ENCODE measurements at regions not wholly inside any gene's neighbourhood (a gene's known extent, or its start where the extent isn't known, plus 50 kb on each side); places are given as distances from the start of the nearest gene placed in this dataset.

GRCh38 chr1:238592621-238593020, 701.9 kb upstream of the ZP4 start:
- no peak for DNase-seq (ENCODE audit: low read depth)
- Histone ChIP-seq H3K4me3 (ENCODE audit: low read depth, low read length) (no peak overlapping the region), H3K36me3 (ENCODE audit: control insufficient read depth, insufficient read depth, low read length) (no peaks in the 10 kb centered on the region), H3K27me3 (ENCODE audit: control insufficient read depth, insufficient read depth, low read length) (no peaks in the 10 kb centered on the region)
- FAIRE-seq, result no peak
- TF ChIP-seq CTCF (IDR thresholded peaks at IDR 0.05; ENCODE audit: insufficient read depth, low read length, severe bottlenecking), result no peak

- no peaks in the 10 kb centered on the region for H3K27me3 ChIP-seq (ENCODE audit: control insufficient read depth, insufficient read depth, low read length)
- FAIRE-seq, result no peak
- no peaks in the 10 kb centered on the region for H3K36me3 ChIP-seq (ENCODE audit: control insufficient read depth, insufficient read depth, low read length)
- no peak for TF ChIP-seq CTCF (IDR thresholded peaks at IDR 0.05; ENCODE audit: insufficient read depth, low read length, severe bottlenecking)
- DNase-seq (ENCODE audit: low read depth), result no peak
- H3K4me3 ChIP-seq (ENCODE audit: low read depth, low read length), result no peak overlapping the region
Measured at GRCh38 chr1:238589843-238590435, 699.2 kb upstream of the ZP4 start.

- no peaks in the 10 kb centered on the region for H3K27me3 ChIP-seq (ENCODE audit: control insufficient read depth, insufficient read depth, low read length)
- FAIRE-seq (no peak), DNase-seq (ENCODE audit: low read depth) (no peak)
- no peak overlapping the region for H3K4me3 ChIP-seq (ENCODE audit: low read depth, low read length)
- H3K36me3 ChIP-seq (ENCODE audit: control insufficient read depth, insufficient read depth, low read length), result no peaks in the 10 kb centered on the region
- no peak for TF ChIP-seq CTCF (IDR thresholded peaks at IDR 0.05; ENCODE audit: insufficient read depth, low read length, severe bottlenecking)
Measured at GRCh38 chr1:238582816-238583215, 692.1 kb upstream of the ZP4 start.

GRCh38 chr1:238581332-238581731, 690.6 kb upstream of the ZP4 start:
- no peaks in the 10 kb centered on the region for H3K36me3 ChIP-seq (ENCODE audit: control insufficient read depth, insufficient read depth, low read length)
- no peak for TF ChIP-seq CTCF (IDR thresholded peaks at IDR 0.05; ENCODE audit: insufficient read depth, low read length, severe bottlenecking)
- no peaks in the 10 kb centered on the region for H3K27me3 ChIP-seq (ENCODE audit: control insufficient read depth, insufficient read depth, low read length)
- no peak overlapping the region for H3K4me3 ChIP-seq (ENCODE audit: low read depth, low read length)
- DNase-seq (ENCODE audit: low read depth) (peak; percentile 2), FAIRE-seq (no peak)

GRCh38 chr1:238568735-238569134, 678.0 kb upstream of the ZP4 start:
- no peak overlapping the region for H3K4me3 ChIP-seq (ENCODE audit: low read depth, low read length)
- TF ChIP-seq CTCF (IDR thresholded peaks at IDR 0.05; ENCODE audit: insufficient read depth, low read length, severe bottlenecking), result no peak
- no peaks in the 10 kb centered on the region for H3K36me3 ChIP-seq (ENCODE audit: control insufficient read depth, insufficient read depth, low read length)
- FAIRE-seq (no peak), DNase-seq (ENCODE audit: low read depth) (no peak)
- no peaks in the 10 kb centered on the region for H3K27me3 ChIP-seq (ENCODE audit: control insufficient read depth, insufficient read depth, low read length)

- Histone ChIP-seq H3K27me3 (ENCODE audit: control insufficient read depth, insufficient read depth, low read length) (no peaks in the 10 kb centered on the region), H3K36me3 (ENCODE audit: control insufficient read depth, insufficient read depth, low read length) (no peaks in the 10 kb centered on the region), H3K4me3 (ENCODE audit: low read depth, low read length) (no peak overlapping the region)
- no peak for TF ChIP-seq CTCF (IDR thresholded peaks at IDR 0.05; ENCODE audit: insufficient read depth, low read length, severe bottlenecking)
- no peak for FAIRE-seq
- peak; percentile 12 for DNase-seq (ENCODE audit: low read depth)
Measured at GRCh38 chr1:238562341-238562740, 671.6 kb upstream of the ZP4 start.
